ENCODE measurements at regions not wholly inside any gene's neighbourhood (a gene's known extent, or its start where the extent isn't known, plus 50 kb on each side); places are given as distances from the start of the nearest gene placed in this dataset.

- DNase-seq (ENCODE audit: low read depth in 4 of 4, low spot score in 2 of 4): no peak
Measured at GRCh38 chrX:109312757-109313156, 169.1 kb downstream of the GUCY2F start.

- no peak for DNase-seq (ENCODE audit: low read depth in 4 of 4, low spot score in 2 of 4)
Measured at GRCh38 chrX:109310031-109310430, 171.9 kb downstream of the GUCY2F start.

- DNase-seq (ENCODE audit: low read depth in 4 of 4, low spot score in 2 of 4): no peak
Measured at GRCh38 chrX:109301177-109301576, 180.7 kb downstream of the GUCY2F start.

- no peak for DNase-seq (ENCODE audit: low read depth in 4 of 4, low spot score in 2 of 4)
Measured at GRCh38 chrX:109300415-109300814, 181.5 kb downstream of the GUCY2F start.

- DNase-seq (ENCODE audit: low read depth in 4 of 4, low spot score in 2 of 4): no peak
Measured at GRCh38 chrX:109299091-109299490, 182.8 kb downstream of the GUCY2F start.

GRCh38 chrX:109294097-109294814 lies 187.6 kb downstream of the GUCY2F start:
- no peak for DNase-seq (ENCODE audit: low read depth in 4 of 4, low spot score in 2 of 4)

GRCh38 chrX:109283870-109284269 lies 198.0 kb downstream of the GUCY2F start:
- no peak for DNase-seq (ENCODE audit: low read depth in 4 of 4, low spot score in 2 of 4)

GRCh38 chrX:109281483-109282275 lies 200.2 kb downstream of the GUCY2F start:
- DNase-seq (ENCODE audit: low read depth in 4 of 4, low spot score in 2 of 4): peak in 2 of 4 donors; percentile 11 to 19

GRCh38 chrX:109274806-109275205 lies 207.1 kb downstream of the GUCY2F start:
- DNase-seq (ENCODE audit: low read depth in 4 of 4, low spot score in 2 of 4): no peak

- no peak for DNase-seq (ENCODE audit: low read depth in 4 of 4, low spot score in 2 of 4)
Measured at GRCh38 chrX:109270580-109271484, 211.1 kb downstream of the GUCY2F start.

GRCh38 chrX:109268340-109268739 lies 213.5 kb downstream of the GUCY2F start:
- no peak for DNase-seq (ENCODE audit: low read depth in 4 of 4, low spot score in 2 of 4)

- no peak for DNase-seq (ENCODE audit: low read depth in 4 of 4, low spot score in 2 of 4)
Measured at GRCh38 chrX:109266034-109266433, 215.9 kb downstream of the GUCY2F start.

- DNase-seq (ENCODE audit: low read depth in 4 of 4, low spot score in 2 of 4): no peak
Measured at GRCh38 chrX:109264878-109265277, 217.0 kb downstream of the GUCY2F start.

- DNase-seq (ENCODE audit: low read depth in 4 of 4, low spot score in 2 of 4): no peak
Measured at GRCh38 chrX:109261279-109261678, 220.6 kb downstream of the GUCY2F start.

- no peak for DNase-seq (ENCODE audit: low read depth in 4 of 4, low spot score in 2 of 4)
Measured at GRCh38 chrX:109252789-109253188, 229.1 kb downstream of the GUCY2F start.

- no peak for DNase-seq (ENCODE audit: low read depth in 4 of 4, low spot score in 2 of 4)
Measured at GRCh38 chrX:109218761-109219160, 263.1 kb downstream of the GUCY2F start.

GRCh38 chrX:109199726-109200125 lies 282.2 kb downstream of the GUCY2F start:
- peak in 1 of 4 donors; percentile 0 for DNase-seq (ENCODE audit: low read depth in 4 of 4, low spot score in 2 of 4)

- DNase-seq (ENCODE audit: low read depth in 4 of 4, low spot score in 2 of 4): no peak
Measured at GRCh38 chrX:109190542-109190941, 291.3 kb downstream of the GUCY2F start.

GRCh38 chrX:109187473-109188168 lies 294.3 kb downstream of the GUCY2F start:
- no peak for DNase-seq (ENCODE audit: low read depth in 4 of 4, low spot score in 2 of 4)

GRCh38 chrX:109186939-109187338 lies 294.9 kb downstream of the GUCY2F start:
- no peak for DNase-seq (ENCODE audit: low read depth in 4 of 4, low spot score in 2 of 4)
